Erythroblast (primary cell): ENCODE measurements at regions not wholly inside any gene's neighbourhood (a gene's known extent, or its start where the extent isn't known, plus 50 kb on each side); places are given as distances from the start of the nearest gene placed in this dataset.

Source experiments
- GATA1 ChIP-seq: IDR thresholded peaks from 2 replicates; pipeline ENCODE4 v1.6.1; 2011; ENCODE audit warnings: low read depth, mild to moderate bottlenecking, control low read depth, low read length, moderate library complexity
- POLR2A ChIP-seq: IDR thresholded peaks from 2 replicates; pipeline ENCODE4 v1.6.1; 2011; ENCODE audit warnings: mild to moderate bottlenecking, low read length

- no peak for TF ChIP-seq POLR2A
- TF ChIP-seq GATA1 = no peak
Measured at GRCh38 chr13:79725841-79726240, 244.9 kb downstream of the NDFIP2 start.
